Muscle of leg (tissue), 3 donors: ENCODE measurements at regions not wholly inside any gene's neighbourhood (a gene's known extent, or its start where the extent isn't known, plus 50 kb on each side); places are given as distances from the start of the nearest gene placed in this dataset.
"Not testable (repeated sequence)": the region's sequence is repeated elsewhere in the genome, so short reads cannot be mapped to it uniquely, and the experiment has no call there.

Experiments
- DNase-seq: peaks from one replicate; pipeline ENCODE4 v3.0.0; 2013
- H3K27ac ChIP-seq: one replicate; pipeline ENCODE4 v1.5.1; 2013; ENCODE audit warnings: mild to moderate bottlenecking, low read length, control low read depth
- H3K27me3 ChIP-seq: one replicate; pipeline ENCODE4 v1.6.1; 2013; ENCODE audit warnings: low read length; ENCODE audit not compliant: control insufficient read depth, insufficient read depth
- H3K36me3 ChIP-seq: one replicate; pipeline ENCODE4 v1.6.1; 2013; ENCODE audit warnings: low read length; ENCODE audit not compliant: control insufficient read depth, insufficient read depth
- H3K4me1 ChIP-seq: one replicate; pipeline ENCODE4 v1.6.1; 2013; ENCODE audit warnings: low read length; ENCODE audit not compliant: control insufficient read depth, insufficient read depth
- H3K4me3 ChIP-seq: one replicate; pipeline ENCODE4 v1.5.1; 2013; ENCODE audit warnings: low read length, control low read depth
- H3K9me3 ChIP-seq: replicated peaks from 2 replicates; pipeline ENCODE4 v1.6.1; 2013; ENCODE audit warnings: low read depth, low read length; ENCODE audit not compliant: control insufficient read depth
- WGBS: methylation state at CpG from one replicate; pipeline ENCODE4 v1.1.5; 2013; ENCODE audit warnings: missing lambda C conversion rate; ENCODE audit not compliant: insufficient coverage; 5-methylcytosine and 5-hydroxymethylcytosine counted together

- no CpG with 5 or more reads among the region's 2 CpGs for WGBS
- no peak for DNase-seq
- Histone ChIP-seq H3K4me1 (no peaks in the 10 kb centered on the region), H3K27ac (no peak overlapping the region), H3K4me3 (no peak overlapping the region), H3K9me3 (peaks cover 3% of the 10 kb centered on the region), H3K27me3 (no peaks in the 10 kb centered on the region), H3K36me3 (no peaks in the 10 kb centered on the region)
Observed at GRCh38 chr3:10641760-10642159, 136.4 kb upstream of the ATP2B2 start.

- H3K4me3 ChIP-seq: no peak overlapping the region
- H3K36me3 ChIP-seq: no peaks in the 10 kb centered on the region
- H3K27ac ChIP-seq: no peak overlapping the region
- H3K27me3 ChIP-seq: no peaks in the 10 kb centered on the region
- peaks cover 3% of the 10 kb centered on the region for H3K9me3 ChIP-seq
- H3K4me1 ChIP-seq: no peaks in the 10 kb centered on the region
- no CpG with 5 or more reads among the region's 4 CpGs for WGBS
- no peak for DNase-seq
Observed at GRCh38 chr3:10644189-10644588, 138.8 kb upstream of the ATP2B2 start.

GRCh38 chr3:10645800-10646199, 140.4 kb upstream of the ATP2B2 start:
- H3K4me3 ChIP-seq: no peak overlapping the region
- H3K4me1 ChIP-seq: no peaks in the 10 kb centered on the region
- DNase-seq: no peak
- 81% methylated on average over 3 of the region's 7 CpGs for WGBS
- H3K27me3 ChIP-seq: no peaks in the 10 kb centered on the region
- no peaks in the 10 kb centered on the region for H3K36me3 ChIP-seq
- no peak overlapping the region for H3K27ac ChIP-seq
- no peaks in the 10 kb centered on the region for H3K9me3 ChIP-seq

GRCh38 chr3:10646531-10647335, 141.3 kb upstream of the ATP2B2 start:
- H3K36me3 ChIP-seq: no peaks in the 10 kb centered on the region
- H3K27ac ChIP-seq: no peak overlapping the region
- 61% methylated on average over 3 of the region's 9 CpGs for WGBS
- H3K27me3 ChIP-seq: no peaks in the 10 kb centered on the region
- DNase-seq: no peak
- H3K9me3 ChIP-seq: no peaks in the 10 kb centered on the region
- no peaks in the 10 kb centered on the region for H3K4me1 ChIP-seq
- no peak overlapping the region for H3K4me3 ChIP-seq

GRCh38 chr3:10647376-10647775, 142.0 kb upstream of the ATP2B2 start:
- no peak for DNase-seq
- 86% methylated on average over 3 of the region's 5 CpGs for WGBS
- Histone ChIP-seq H3K4me3 (no peak overlapping the region), H3K9me3 (no peaks in the 10 kb centered on the region), H3K4me1 (no peaks in the 10 kb centered on the region), H3K36me3 (no peaks in the 10 kb centered on the region), H3K27ac (no peak overlapping the region), H3K27me3 (no peaks in the 10 kb centered on the region)

DNA sequence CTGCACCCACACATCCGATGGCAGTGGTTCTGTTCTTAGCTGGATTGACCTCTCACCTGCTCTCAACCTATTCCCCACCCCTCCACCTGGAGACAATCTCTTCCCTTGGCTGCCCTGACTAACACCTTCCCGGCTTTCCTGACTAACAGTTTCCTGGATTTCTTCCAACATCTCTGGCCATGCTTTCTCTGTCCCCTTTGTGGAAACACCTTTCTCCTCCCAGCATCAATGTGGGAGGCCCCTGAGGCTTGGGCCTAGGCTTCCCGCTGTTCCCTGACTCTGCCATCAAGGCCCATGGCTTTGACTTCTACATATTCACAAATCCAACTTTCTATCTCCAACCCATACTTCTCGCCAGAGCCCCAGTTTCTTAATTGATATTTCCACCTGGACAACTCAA, 142.8 kb upstream of the ATP2B2 start:
- no peaks in the 10 kb centered on the region for H3K36me3 ChIP-seq
- H3K9me3 ChIP-seq: no peaks in the 10 kb centered on the region
- no peaks in the 10 kb centered on the region for H3K27me3 ChIP-seq
- DNase-seq: no peak
- H3K27ac ChIP-seq: no peak overlapping the region
- H3K4me3 ChIP-seq: no peak overlapping the region
- no peaks in the 10 kb centered on the region for H3K4me1 ChIP-seq
- WGBS: 79% methylated on average over 4 of the region's 4 CpGs

DNA sequence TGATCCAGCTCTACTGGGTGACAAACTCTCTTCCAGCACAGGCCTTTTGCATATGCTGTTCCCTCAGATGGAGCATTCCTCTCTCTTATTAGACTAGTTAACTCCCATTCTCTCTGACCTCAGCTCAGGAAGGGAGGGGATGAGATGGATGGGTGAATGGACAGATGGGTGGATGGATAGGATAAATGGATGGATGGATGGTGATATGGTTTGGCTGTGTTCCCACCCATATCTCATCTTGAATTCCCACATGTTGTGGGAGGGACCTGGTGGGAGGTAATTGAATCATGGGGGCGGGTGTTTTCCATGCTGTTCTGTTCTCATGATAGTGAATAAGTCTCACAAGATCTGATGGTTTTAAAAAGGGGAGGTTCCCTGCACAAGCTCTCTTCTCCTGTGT, 144.1 kb upstream of the ATP2B2 start:
- H3K36me3 ChIP-seq, DNase-seq, H3K9me3 ChIP-seq, H3K4me1 ChIP-seq, H3K4me3 ChIP-seq, H3K27me3 ChIP-seq, H3K27ac ChIP-seq: not testable (repeated sequence)
- no CpG with 5 or more reads among the region's 1 CpG for WGBS

GRCh38 chr3:10651506-10651905, 146.1 kb upstream of the ATP2B2 start:
- Histone ChIP-seq H3K27me3 (no peaks in the 10 kb centered on the region), H3K9me3 (no peaks in the 10 kb centered on the region), H3K4me1 (no peaks in the 10 kb centered on the region), H3K27ac (no peak overlapping the region), H3K36me3 (no peaks in the 10 kb centered on the region), H3K4me3 (no peak overlapping the region)
- DNase-seq: no peak

- Histone ChIP-seq H3K36me3 (no peaks in the 10 kb centered on the region), H3K27me3 (peaks cover 2% of the 10 kb centered on the region), H3K9me3 (no peaks in the 10 kb centered on the region), H3K4me1 (no peaks in the 10 kb centered on the region), H3K27ac (no peak overlapping the region), H3K4me3 (no peak overlapping the region)
- no peak for DNase-seq
- 67% methylated on average over 1 of the region's 4 CpGs for WGBS
Observed at GRCh38 chr3:10653241-10653640, 147.9 kb upstream of the ATP2B2 start.

- WGBS: 90% methylated on average over 5 of the region's 8 CpGs
- H3K27ac ChIP-seq: no peak overlapping the region
- H3K4me3 ChIP-seq: no peak overlapping the region
- peaks cover 2% of the 10 kb centered on the region for H3K27me3 ChIP-seq
- no peak for DNase-seq
- no peaks in the 10 kb centered on the region for H3K4me1 ChIP-seq
- H3K9me3 ChIP-seq: no peaks in the 10 kb centered on the region
- H3K36me3 ChIP-seq: no peaks in the 10 kb centered on the region
Observed at GRCh38 chr3:10653866-10654611, 148.7 kb upstream of the ATP2B2 start.
